ENCODE measurements at regions not wholly inside any gene's neighbourhood (a gene's known extent, or its start where the extent isn't known, plus 50 kb on each side); places are given as distances from the start of the nearest gene placed in this dataset.

DNA sequence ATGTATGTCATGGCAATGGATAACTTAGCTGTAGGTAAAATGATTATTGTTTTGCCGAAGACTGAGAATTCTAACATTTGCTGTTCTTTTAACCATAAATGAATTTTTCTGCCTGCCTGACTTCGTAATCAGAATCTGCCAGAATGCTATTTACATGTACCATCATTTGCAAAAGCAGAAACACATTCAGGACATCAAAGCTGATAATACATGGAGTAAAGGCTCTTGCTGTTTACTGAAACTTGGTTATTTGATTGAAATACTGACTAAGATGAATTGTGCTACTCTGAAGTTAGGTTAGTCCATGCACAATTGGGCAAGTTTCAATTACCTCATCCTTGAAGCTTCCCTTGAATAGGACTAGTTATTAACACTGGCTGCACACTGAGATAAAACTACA lies 293.8 kb downstream of the PLA2G4A start:
- TF ChIP-seq NFIC (IDR thresholded peaks at IDR 0.05): no peak
- no peak for TF ChIP-seq EP300 (IDR thresholded peaks at IDR 0.05; ENCODE audit: borderline replicate concordance)
- TF ChIP-seq TAF1 (IDR thresholded peaks at IDR 0.05; ENCODE audit: low read depth): no peak

DNA sequence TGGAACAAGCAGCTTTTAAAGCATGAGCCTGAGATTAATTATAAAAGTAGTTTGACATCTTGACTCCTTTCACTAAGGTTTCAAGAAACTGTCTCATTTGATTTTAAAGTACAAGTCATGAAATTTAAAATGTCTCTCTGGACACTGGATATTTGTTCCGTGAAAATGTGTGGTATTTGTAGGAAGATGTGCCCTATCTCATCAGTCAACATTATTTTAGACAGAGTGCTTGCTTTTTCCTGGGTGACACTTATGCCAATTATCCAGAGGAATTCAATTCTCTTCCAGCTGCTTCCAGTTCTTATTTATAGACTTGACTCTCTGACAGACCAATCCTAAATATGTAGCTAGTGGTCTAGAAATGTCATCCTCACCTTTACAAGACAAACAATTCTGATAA lies 300.4 kb downstream of the PLA2G4A start:
- TF ChIP-seq, protein P1, sequence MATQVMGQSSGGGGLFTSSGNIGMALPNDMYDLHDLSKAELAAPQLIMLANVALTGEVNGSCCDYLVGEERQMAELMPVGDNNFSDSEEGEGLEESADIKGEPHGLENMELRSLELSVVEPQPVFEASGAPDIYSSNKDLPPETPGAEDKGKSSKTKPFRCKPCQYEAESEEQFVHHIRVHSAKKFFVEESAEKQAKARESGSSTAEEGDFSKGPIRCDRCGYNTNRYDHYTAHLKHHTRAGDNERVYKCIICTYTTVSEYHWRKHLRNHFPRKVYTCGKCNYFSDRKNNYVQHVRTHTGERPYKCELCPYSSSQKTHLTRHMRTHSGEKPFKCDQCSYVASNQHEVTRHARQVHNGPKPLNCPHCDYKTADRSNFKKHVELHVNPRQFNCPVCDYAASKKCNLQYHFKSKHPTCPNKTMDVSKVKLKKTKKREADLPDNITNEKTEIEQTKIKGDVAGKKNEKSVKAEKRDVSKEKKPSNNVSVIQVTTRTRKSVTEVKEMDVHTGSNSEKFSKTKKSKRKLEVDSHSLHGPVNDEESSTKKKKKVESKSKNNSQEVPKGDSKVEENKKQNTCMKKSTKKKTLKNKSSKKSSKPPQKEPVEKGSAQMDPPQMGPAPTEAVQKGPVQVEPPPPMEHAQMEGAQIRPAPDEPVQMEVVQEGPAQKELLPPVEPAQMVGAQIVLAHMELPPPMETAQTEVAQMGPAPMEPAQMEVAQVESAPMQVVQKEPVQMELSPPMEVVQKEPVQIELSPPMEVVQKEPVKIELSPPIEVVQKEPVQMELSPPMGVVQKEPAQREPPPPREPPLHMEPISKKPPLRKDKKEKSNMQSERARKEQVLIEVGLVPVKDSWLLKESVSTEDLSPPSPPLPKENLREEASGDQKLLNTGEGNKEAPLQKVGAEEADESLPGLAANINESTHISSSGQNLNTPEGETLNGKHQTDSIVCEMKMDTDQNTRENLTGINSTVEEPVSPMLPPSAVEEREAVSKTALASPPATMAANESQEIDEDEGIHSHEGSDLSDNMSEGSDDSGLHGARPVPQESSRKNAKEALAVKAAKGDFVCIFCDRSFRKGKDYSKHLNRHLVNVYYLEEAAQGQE (IDR thresholded peaks at IDR 0.05; ENCODE audit: low read depth): no peak
- TF ChIP-seq FOXM1 (IDR thresholded peaks at IDR 0.05; ENCODE audit: borderline replicate concordance, low read depth): no peak
- TF ChIP-seq YY1 (IDR thresholded peaks at IDR 0.05; ENCODE audit: low read depth): no peak
- TF ChIP-seq NFIC (IDR thresholded peaks at IDR 0.05): no peak
- TF ChIP-seq CEBPB (IDR thresholded peaks at IDR 0.05): no peak
- TF ChIP-seq, protein P2, sequence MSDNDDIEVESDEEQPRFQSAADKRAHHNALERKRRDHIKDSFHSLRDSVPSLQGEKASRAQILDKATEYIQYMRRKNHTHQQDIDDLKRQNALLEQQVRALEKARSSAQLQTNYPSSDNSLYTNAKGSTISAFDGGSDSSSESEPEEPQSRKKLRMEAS (IDR thresholded peaks at IDR 0.05): no peak
- TF ChIP-seq ZBTB7A (IDR thresholded peaks at IDR 0.05; ENCODE audit: low read depth): no peak
- no peak for TF ChIP-seq RAD21 (IDR thresholded peaks at IDR 0.05; ENCODE audit: low read depth)
- TF ChIP-seq TAF1 (IDR thresholded peaks at IDR 0.05; ENCODE audit: low read depth): no peak
- TF ChIP-seq, protein P3, sequence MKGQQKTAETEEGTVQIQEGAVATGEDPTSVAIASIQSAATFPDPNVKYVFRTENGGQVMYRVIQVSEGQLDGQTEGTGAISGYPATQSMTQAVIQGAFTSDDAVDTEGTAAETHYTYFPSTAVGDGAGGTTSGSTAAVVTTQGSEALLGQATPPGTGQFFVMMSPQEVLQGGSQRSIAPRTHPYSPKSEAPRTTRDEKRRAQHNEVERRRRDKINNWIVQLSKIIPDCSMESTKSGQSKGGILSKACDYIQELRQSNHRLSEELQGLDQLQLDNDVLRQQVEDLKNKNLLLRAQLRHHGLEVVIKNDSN (IDR thresholded peaks at IDR 0.05): no peak
- TF ChIP-seq EP300 (IDR thresholded peaks at IDR 0.05; ENCODE audit: borderline replicate concordance): no peak
- no peak for TF ChIP-seq CREB1 (IDR thresholded peaks at IDR 0.05; ENCODE audit: low read depth)
- TF ChIP-seq EGR1 (IDR thresholded peaks at IDR 0.05): no peak

DNA sequence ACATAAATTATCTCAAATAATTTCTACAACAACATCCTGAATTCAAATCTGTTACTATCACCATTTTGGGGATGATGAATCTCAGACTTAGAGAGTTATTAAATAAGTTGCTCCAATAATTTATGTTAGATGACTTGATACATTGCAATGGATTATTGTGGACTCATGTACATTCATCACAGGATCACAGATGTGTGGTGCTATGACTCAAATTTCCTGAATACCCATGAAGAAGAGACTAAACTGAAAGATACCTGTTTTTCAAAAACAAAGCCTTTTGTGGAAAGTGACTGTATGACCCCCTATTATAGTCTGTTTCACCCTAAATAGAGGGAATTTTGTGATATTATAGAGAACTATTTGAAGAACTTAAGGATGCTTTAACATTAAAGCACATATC lies 315.0 kb downstream of the PLA2G4A start:
- TF ChIP-seq, protein P3 (IDR thresholded peaks at IDR 0.05): no peak
- no peak for TF ChIP-seq RAD21 (IDR thresholded peaks at IDR 0.05; ENCODE audit: low read depth)
- no peak for TF ChIP-seq NFIC (IDR thresholded peaks at IDR 0.05)

GRCh38 chr1:187146388-187146787 lies 317.6 kb downstream of the PLA2G4A start:
- TF ChIP-seq CREB1 (IDR thresholded peaks at IDR 0.05; ENCODE audit: low read depth): no peak
- no peak for TF ChIP-seq FOXM1 (IDR thresholded peaks at IDR 0.05; ENCODE audit: borderline replicate concordance, low read depth)
- TF ChIP-seq, protein P1 (IDR thresholded peaks at IDR 0.05; ENCODE audit: low read depth): no peak
- TF ChIP-seq TAF1 (IDR thresholded peaks at IDR 0.05; ENCODE audit: low read depth): no peak
- no peak for TF ChIP-seq TCF12 (IDR thresholded peaks at IDR 0.05; ENCODE audit: low read depth)
- TF ChIP-seq TEAD4 (IDR thresholded peaks at IDR 0.05): no peak
- TF ChIP-seq, protein P3 (IDR thresholded peaks at IDR 0.05): no peak
- TF ChIP-seq EGR1 (IDR thresholded peaks at IDR 0.05): no peak
- no peak for TF ChIP-seq ZBTB7A (IDR thresholded peaks at IDR 0.05; ENCODE audit: low read depth)

GRCh38 chr1:187151555-187151954 lies 322.8 kb downstream of the PLA2G4A start:
- TF ChIP-seq ZBTB7A (IDR thresholded peaks at IDR 0.05; ENCODE audit: low read depth): no peak
- TF ChIP-seq, protein P1 (IDR thresholded peaks at IDR 0.05; ENCODE audit: low read depth): no peak
- no peak for TF ChIP-seq TAF1 (IDR thresholded peaks at IDR 0.05; ENCODE audit: low read depth)
- TF ChIP-seq NFIC (IDR thresholded peaks at IDR 0.05): no peak
- TF ChIP-seq, protein P3 (IDR thresholded peaks at IDR 0.05): no peak
